ENCODE measurements at regions not wholly inside any gene's neighbourhood (a gene's known extent, or its start where the extent isn't known, plus 50 kb on each side); places are given as distances from the start of the nearest gene placed in this dataset.

GRCh38 chr13:30033681-30034457 is 183.5 kb upstream of the UBL3 start:
- no peak for TF ChIP-seq POLR2A (IDR thresholded peaks at IDR 0.05)
- TF ChIP-seq, protein P1, sequence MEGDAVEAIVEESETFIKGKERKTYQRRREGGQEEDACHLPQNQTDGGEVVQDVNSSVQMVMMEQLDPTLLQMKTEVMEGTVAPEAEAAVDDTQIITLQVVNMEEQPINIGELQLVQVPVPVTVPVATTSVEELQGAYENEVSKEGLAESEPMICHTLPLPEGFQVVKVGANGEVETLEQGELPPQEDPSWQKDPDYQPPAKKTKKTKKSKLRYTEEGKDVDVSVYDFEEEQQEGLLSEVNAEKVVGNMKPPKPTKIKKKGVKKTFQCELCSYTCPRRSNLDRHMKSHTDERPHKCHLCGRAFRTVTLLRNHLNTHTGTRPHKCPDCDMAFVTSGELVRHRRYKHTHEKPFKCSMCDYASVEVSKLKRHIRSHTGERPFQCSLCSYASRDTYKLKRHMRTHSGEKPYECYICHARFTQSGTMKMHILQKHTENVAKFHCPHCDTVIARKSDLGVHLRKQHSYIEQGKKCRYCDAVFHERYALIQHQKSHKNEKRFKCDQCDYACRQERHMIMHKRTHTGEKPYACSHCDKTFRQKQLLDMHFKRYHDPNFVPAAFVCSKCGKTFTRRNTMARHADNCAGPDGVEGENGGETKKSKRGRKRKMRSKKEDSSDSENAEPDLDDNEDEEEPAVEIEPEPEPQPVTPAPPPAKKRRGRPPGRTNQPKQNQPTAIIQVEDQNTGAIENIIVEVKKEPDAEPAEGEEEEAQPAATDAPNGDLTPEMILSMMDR (IDR thresholded peaks at IDR 0.05): no peak

All from tibial nerve (tissue), 3 donors.